DND-41 (cell line): ENCODE measurements at regions not wholly inside any gene's neighbourhood (a gene's known extent, or its start where the extent isn't known, plus 50 kb on each side); places are given as distances from the start of the nearest gene placed in this dataset.

Experiments used
- CTCF ChIP-seq: IDR thresholded peaks from 2 replicates; pipeline ENCODE4 v1.5.1; 2012; ENCODE audit warnings: borderline replicate concordance, low read length, moderate library complexity, mild to moderate bottlenecking; ENCODE audit not compliant: poor library complexity, severe bottlenecking; ENCODE audit errors: extremely low read depth
- EZH2 ChIP-seq: IDR thresholded peaks from 3 replicates; pipeline ENCODE4 v1.6.1; 2012; ENCODE audit warnings: borderline replicate concordance, low read depth, mild to moderate bottlenecking, moderate library complexity, low read length, inconsistent platforms; ENCODE audit not compliant: severe bottlenecking

DNA sequence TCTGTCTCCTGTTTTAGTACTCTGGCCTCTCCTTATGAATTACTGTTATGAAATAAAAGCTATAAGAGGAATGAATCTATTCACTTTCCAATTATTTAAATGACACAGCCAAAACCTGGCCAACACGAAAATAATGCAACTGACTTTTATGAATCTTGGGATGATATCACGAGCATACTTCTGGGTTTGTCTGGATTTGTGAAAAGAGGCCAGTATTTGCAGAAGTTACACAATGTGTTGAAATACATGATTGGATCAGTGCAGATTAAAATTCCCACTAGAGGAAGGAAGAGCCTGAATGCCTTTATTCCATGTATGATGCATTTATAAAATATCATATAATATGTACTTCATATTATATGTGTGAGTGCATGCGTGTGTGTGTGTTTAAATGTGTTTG, 418.2 kb downstream of the GRB14 start:
- TF ChIP-seq CTCF (no peak), EZH2 (no peak)
